Left renal pelvis (tissue), 4 donors: ENCODE measurements at regions not wholly inside any gene's neighbourhood (a gene's known extent, or its start where the extent isn't known, plus 50 kb on each side); places are given as distances from the start of the nearest gene placed in this dataset.
"Not testable (repeated sequence)": the region's sequence is repeated elsewhere in the genome, so short reads cannot be mapped to it uniquely, and the experiment has no call there.

ENCODE experiments used
- DNase-seq, 4 donors: peaks; one replicate each; pipeline ENCODE4 v3.0.0-alpha.2; 2013; ENCODE audit warnings: low read depth in 4 of 4, low spot score in 3 of 4

- DNase-seq: no peak
Measured at GRCh38 chr4:131347816-131348215, 1801.3 kb upstream of the PCDH10 start.

- DNase-seq: no peak
Measured at GRCh38 chr4:131348263-131348662, 1800.8 kb upstream of the PCDH10 start.

GRCh38 chr4:131352371-131352770, 1796.7 kb upstream of the PCDH10 start:
- not testable (repeated sequence) for DNase-seq

- DNase-seq: no peak
Measured at GRCh38 chr4:131366714-131367113, 1782.4 kb upstream of the PCDH10 start.

GRCh38 chr4:131367441-131367840, 1781.7 kb upstream of the PCDH10 start:
- DNase-seq: no peak

GRCh38 chr4:131370846-131371245, 1778.2 kb upstream of the PCDH10 start:
- peak; percentile 16 to 28 (median 22) for DNase-seq

GRCh38 chr4:131381055-131381454, 1768.0 kb upstream of the PCDH10 start:
- no peak for DNase-seq

- DNase-seq: no peak
Measured at GRCh38 chr4:131382839-131383238, 1766.3 kb upstream of the PCDH10 start.

GRCh38 chr4:131388277-131388676, 1760.8 kb upstream of the PCDH10 start:
- DNase-seq: no peak

- DNase-seq: no peak
Measured at GRCh38 chr4:131408102-131408501, 1741.0 kb upstream of the PCDH10 start.

- no peak for DNase-seq
Measured at GRCh38 chr4:131411393-131411792, 1737.7 kb upstream of the PCDH10 start.

GRCh38 chr4:131419147-131419546, 1729.9 kb upstream of the PCDH10 start:
- no peak for DNase-seq

GRCh38 chr4:131426023-131426758, 1722.9 kb upstream of the PCDH10 start:
- DNase-seq: no peak

- DNase-seq: no peak
Measured at GRCh38 chr4:131427000-131427399, 1722.1 kb upstream of the PCDH10 start.

GRCh38 chr4:131430302-131430701, 1718.8 kb upstream of the PCDH10 start:
- DNase-seq: no peak

- no peak for DNase-seq
Measured at GRCh38 chr4:131441004-131441688, 1707.9 kb upstream of the PCDH10 start.

- DNase-seq: no peak
Measured at GRCh38 chr4:131447883-131448282, 1701.2 kb upstream of the PCDH10 start.

- DNase-seq: no peak
Measured at GRCh38 chr4:131450572-131451209, 1698.4 kb upstream of the PCDH10 start.

GRCh38 chr4:131459430-131460101, 1689.5 kb upstream of the PCDH10 start:
- DNase-seq: no peak

- no peak for DNase-seq
Measured at GRCh38 chr4:131470360-131470759, 1678.7 kb upstream of the PCDH10 start.

GRCh38 chr4:131488772-131489171, 1660.3 kb upstream of the PCDH10 start:
- no peak for DNase-seq
